IPS-18a (cell line): ENCODE measurements at regions not wholly inside any gene's neighbourhood (a gene's known extent, or its start where the extent isn't known, plus 50 kb on each side); places are given as distances from the start of the nearest gene placed in this dataset.

Source experiments
- H3K27ac ChIP-seq: one replicate; pipeline ENCODE4 v1.5.1; 2013; ENCODE audit warnings: low read length
- H3K27me3 ChIP-seq: one replicate; pipeline ENCODE4 v1.6.1; 2013; ENCODE audit warnings: mild to moderate bottlenecking, low read length; ENCODE audit not compliant: control insufficient read depth, insufficient read depth
- H3K36me3 ChIP-seq: one replicate; pipeline ENCODE4 v1.6.1; 2013; ENCODE audit warnings: low read depth, low read length; ENCODE audit not compliant: control insufficient read depth
- H3K4me1 ChIP-seq: one replicate; pipeline ENCODE4 v1.6.1; 2013; ENCODE audit warnings: low read depth, low read length; ENCODE audit not compliant: control insufficient read depth
- H3K4me3 ChIP-seq: one replicate; pipeline ENCODE4 v1.5.1; 2013; ENCODE audit warnings: low read length
- H3K9ac ChIP-seq: one replicate; pipeline ENCODE4 v1.6.1; 2013; ENCODE audit warnings: mild to moderate bottlenecking, low read length, moderate library complexity
- H3K9me3 ChIP-seq: one replicate; pipeline ENCODE4 v1.6.1; 2013; ENCODE audit warnings: low read depth, low read length; ENCODE audit not compliant: control insufficient read depth

DNA sequence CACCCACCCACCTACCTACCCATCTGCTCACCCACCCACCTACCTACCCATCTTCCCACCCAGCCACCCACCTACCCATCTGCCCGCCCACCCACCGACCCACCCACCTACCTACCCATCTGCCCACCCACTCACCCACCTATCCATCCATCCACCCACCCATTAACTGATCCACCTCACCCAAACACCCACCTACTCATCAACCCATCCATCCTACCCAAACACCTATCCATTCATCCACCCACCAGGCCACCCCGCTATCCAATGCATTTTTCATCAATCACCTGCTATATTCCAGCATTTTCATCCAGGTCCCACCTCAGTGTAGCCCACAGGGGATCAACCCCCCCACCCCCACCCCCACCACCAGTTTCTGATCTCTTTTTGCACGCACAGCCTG is 121.8 kb downstream of the GLI2 start:
- H3K4me1 ChIP-seq = peaks cover 32% of the 10 kb centered on the region
- H3K9ac ChIP-seq = no peak overlapping the region
- H3K27ac ChIP-seq = no peak overlapping the region
- no peaks in the 10 kb centered on the region for H3K36me3 ChIP-seq
- no peaks in the 10 kb centered on the region for H3K27me3 ChIP-seq
- H3K9me3 ChIP-seq = no peaks in the 10 kb centered on the region
- H3K4me3 ChIP-seq = no peak overlapping the region

DNA sequence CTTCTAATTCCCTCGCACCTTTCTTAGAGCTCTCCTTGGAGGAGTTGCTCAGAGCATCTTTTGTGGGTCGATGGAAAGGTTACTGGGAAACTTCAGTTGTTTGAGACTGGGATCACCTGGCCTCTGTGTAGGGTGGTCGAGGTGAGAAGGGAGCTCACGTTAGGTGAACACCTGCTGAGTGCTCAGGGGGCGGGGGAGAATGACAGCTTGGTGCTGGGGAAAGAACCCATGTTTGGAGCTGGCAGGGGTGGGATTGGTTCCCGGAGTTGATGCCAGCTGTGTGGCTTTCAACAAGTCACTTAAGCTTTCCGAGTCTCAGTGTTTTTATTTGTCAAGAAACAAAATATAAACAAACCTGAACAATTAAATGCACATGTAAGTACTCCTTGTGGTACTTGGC is 122.3 kb downstream of the GLI2 start:
- Histone ChIP-seq H3K4me3 (no peak overlapping the region), H3K9ac (no peak overlapping the region), H3K27ac (no peak overlapping the region), H3K9me3 (no peaks in the 10 kb centered on the region), H3K4me1 (peaks cover 32% of the 10 kb centered on the region), H3K27me3 (no peaks in the 10 kb centered on the region), H3K36me3 (no peaks in the 10 kb centered on the region)

GRCh38 chr2:120858361-120859106 is 122.9 kb downstream of the GLI2 start:
- H3K9me3 ChIP-seq = no peaks in the 10 kb centered on the region
- H3K36me3 ChIP-seq = no peaks in the 10 kb centered on the region
- H3K27me3 ChIP-seq = no peaks in the 10 kb centered on the region
- peaks cover 32% of the 10 kb centered on the region for H3K4me1 ChIP-seq
- no peak overlapping the region for H3K9ac ChIP-seq
- H3K27ac ChIP-seq = peak overlapping the region; percentile 10
- H3K4me3 ChIP-seq = no peak overlapping the region

- no peak overlapping the region for H3K9ac ChIP-seq
Measured at GRCh38 chr2:120859128-120859527, 123.5 kb downstream of the GLI2 start.

GRCh38 chr2:120859814-120860578 is 124.3 kb downstream of the GLI2 start:
- H3K27me3 ChIP-seq = no peaks in the 10 kb centered on the region
- H3K27ac ChIP-seq = no peak overlapping the region
- no peaks in the 10 kb centered on the region for H3K9me3 ChIP-seq
- H3K4me3 ChIP-seq = no peak overlapping the region
- no peak overlapping the region for H3K9ac ChIP-seq
- no peaks in the 10 kb centered on the region for H3K36me3 ChIP-seq
- peaks cover 32% of the 10 kb centered on the region for H3K4me1 ChIP-seq

More at GRCh38 chr2:120859128-120859527, 123.5 kb downstream of the GLI2 start:
- Histone ChIP-seq H3K27ac (no peak overlapping the region), H3K36me3 (no peaks in the 10 kb centered on the region), H3K4me3 (no peak overlapping the region), H3K27me3 (no peaks in the 10 kb centered on the region), H3K4me1 (peaks cover 32% of the 10 kb centered on the region), H3K9me3 (no peaks in the 10 kb centered on the region)

- H3K4me3 ChIP-seq = no peak overlapping the region
- H3K9ac ChIP-seq = no peak overlapping the region
- H3K27ac ChIP-seq = no peak overlapping the region
- H3K4me1 ChIP-seq = peaks cover 32% of the 10 kb centered on the region
- H3K36me3 ChIP-seq = no peaks in the 10 kb centered on the region
- no peaks in the 10 kb centered on the region for H3K27me3 ChIP-seq
- no peaks in the 10 kb centered on the region for H3K9me3 ChIP-seq
Measured at GRCh38 chr2:120860579-120860922, 124.9 kb downstream of the GLI2 start.

- Histone ChIP-seq H3K9me3 (no peaks in the 10 kb centered on the region), H3K4me1 (peaks cover 32% of the 10 kb centered on the region), H3K27me3 (peaks cover 4% of the 10 kb centered on the region), H3K36me3 (no peaks in the 10 kb centered on the region), H3K4me3 (no peak overlapping the region), H3K27ac (no peak overlapping the region), H3K9ac (no peak overlapping the region)
Measured at GRCh38 chr2:120861191-120861575, 125.5 kb downstream of the GLI2 start.

GRCh38 chr2:120861576-120862191 is 126.0 kb downstream of the GLI2 start:
- H3K9me3 ChIP-seq = no peaks in the 10 kb centered on the region
- peaks cover 6% of the 10 kb centered on the region for H3K27me3 ChIP-seq
- H3K27ac ChIP-seq = no peak overlapping the region
- H3K4me1 ChIP-seq = peaks cover 28% of the 10 kb centered on the region
- no peak overlapping the region for H3K9ac ChIP-seq
- H3K36me3 ChIP-seq = no peaks in the 10 kb centered on the region
- no peak overlapping the region for H3K4me3 ChIP-seq

GRCh38 chr2:120862201-120863060 is 126.8 kb downstream of the GLI2 start:
- no peaks in the 10 kb centered on the region for H3K36me3 ChIP-seq
- no peak overlapping the region for H3K4me3 ChIP-seq
- peaks cover 26% of the 10 kb centered on the region for H3K4me1 ChIP-seq
- no peak overlapping the region for H3K27ac ChIP-seq
- H3K9ac ChIP-seq = no peak overlapping the region
- H3K9me3 ChIP-seq = no peaks in the 10 kb centered on the region
- H3K27me3 ChIP-seq = peaks cover 6% of the 10 kb centered on the region

DNA sequence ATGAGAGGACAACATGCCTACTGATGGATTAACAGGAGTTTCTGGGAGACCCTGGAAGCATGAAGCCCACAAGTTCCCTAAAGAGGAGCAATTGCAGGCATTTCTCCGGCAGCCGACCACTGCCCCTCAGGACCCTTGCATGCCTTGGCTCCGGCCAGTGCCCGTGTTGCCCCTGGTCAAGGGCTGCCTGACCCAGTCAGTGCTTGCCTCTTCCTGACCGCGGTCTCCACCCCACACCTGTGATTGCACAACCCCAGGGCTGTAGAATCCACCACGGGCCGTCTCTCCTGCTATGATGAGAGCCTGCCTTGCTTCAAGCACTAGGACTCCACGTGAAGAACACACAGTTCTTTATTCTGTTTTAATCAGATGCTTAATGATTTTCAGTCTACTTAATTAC is 127.5 kb downstream of the GLI2 start:
- Histone ChIP-seq H3K27ac (no peak overlapping the region), H3K27me3 (peaks cover 10% of the 10 kb centered on the region), H3K36me3 (no peaks in the 10 kb centered on the region), H3K4me1 (peaks cover 32% of the 10 kb centered on the region), H3K4me3 (no peak overlapping the region), H3K9ac (no peak overlapping the region), H3K9me3 (no peaks in the 10 kb centered on the region)

- Histone ChIP-seq H3K36me3 (no peaks in the 10 kb centered on the region), H3K4me3 (no peak overlapping the region), H3K9me3 (no peaks in the 10 kb centered on the region), H3K27me3 (peaks cover 11% of the 10 kb centered on the region), H3K27ac (no peak overlapping the region), H3K4me1 (peaks cover 32% of the 10 kb centered on the region), H3K9ac (no peak overlapping the region)
Measured at GRCh38 chr2:120863661-120864320, 128.1 kb downstream of the GLI2 start.
